ENCODE measurements at regions not wholly inside any gene's neighbourhood (a gene's known extent, or its start where the extent isn't known, plus 50 kb on each side); places are given as distances from the start of the nearest gene placed in this dataset.
"Not testable (repeated sequence)": the region's sequence is repeated elsewhere in the genome, so short reads cannot be mapped to it uniquely, and the experiment has no call there.

GRCh38 chr9:110007477-110008270 is 200.3 kb downstream of the C9orf152 start:
- no peak overlapping the region for H3K4me3 ChIP-seq (replicated peaks; ENCODE audit: low read depth, low read length)
- TF ChIP-seq CTCF (IDR thresholded peaks at IDR 0.05; ENCODE audit: low read depth, low read length, missing control alignments) = no peak
- DNase-seq (ENCODE audit: extremely low read depth, low read depth) = no peak

- H3K4me3 ChIP-seq (replicated peaks; ENCODE audit: low read depth, low read length) = no peak overlapping the region
- TF ChIP-seq CTCF (IDR thresholded peaks at IDR 0.05; ENCODE audit: low read depth, low read length, missing control alignments) = no peak
- no peak for DNase-seq (ENCODE audit: extremely low read depth, low read depth)
Observed at GRCh38 chr9:110008663-110009062, 199.3 kb downstream of the C9orf152 start.

GRCh38 chr9:110011628-110012320 is 196.2 kb downstream of the C9orf152 start:
- no peak overlapping the region for H3K4me3 ChIP-seq (replicated peaks; ENCODE audit: low read depth, low read length)
- DNase-seq (ENCODE audit: extremely low read depth, low read depth) = no peak
- TF ChIP-seq CTCF (IDR thresholded peaks at IDR 0.05; ENCODE audit: low read depth, low read length, missing control alignments) = no peak

GRCh38 chr9:110013064-110013463 is 194.9 kb downstream of the C9orf152 start:
- TF ChIP-seq CTCF (IDR thresholded peaks at IDR 0.05; ENCODE audit: low read depth, low read length, missing control alignments) = no peak
- DNase-seq (ENCODE audit: extremely low read depth, low read depth) = no peak
- H3K4me3 ChIP-seq (replicated peaks; ENCODE audit: low read depth, low read length) = no peak overlapping the region

- DNase-seq (ENCODE audit: extremely low read depth, low read depth) = peak; percentile 78
- H3K4me3 ChIP-seq (replicated peaks; ENCODE audit: low read depth, low read length) = no peak overlapping the region
- no peak for TF ChIP-seq CTCF (IDR thresholded peaks at IDR 0.05; ENCODE audit: low read depth, low read length, missing control alignments)
Observed at GRCh38 chr9:110015759-110016158, 192.2 kb downstream of the C9orf152 start.

- no peak for TF ChIP-seq CTCF (IDR thresholded peaks at IDR 0.05; ENCODE audit: low read depth, low read length, missing control alignments)
- H3K4me3 ChIP-seq (replicated peaks; ENCODE audit: low read depth, low read length) = no peak overlapping the region
- no peak for DNase-seq (ENCODE audit: extremely low read depth, low read depth)
Observed at GRCh38 chr9:110016340-110016739, 191.6 kb downstream of the C9orf152 start.

GRCh38 chr9:110020216-110020615 is 187.7 kb downstream of the C9orf152 start:
- not testable (repeated sequence) for DNase-seq (ENCODE audit: extremely low read depth, low read depth); H3K4me3 ChIP-seq (replicated peaks; ENCODE audit: low read depth, low read length)

Measured in HFF-Myc (cell line).